ENCODE measurements at regions not wholly inside any gene's neighbourhood (a gene's known extent, or its start where the extent isn't known, plus 50 kb on each side); places are given as distances from the start of the nearest gene placed in this dataset.
A peak's percentile ranks its signal among the peaks of the same experiment; 100 is the strongest.

- no peak for DNase-seq
These were observed 630.0 kb upstream of the RGS18 start for GRCh38 chr1:191528275-191528674.

- DNase-seq: no peak
These were observed 627.3 kb upstream of the RGS18 start for GRCh38 chr1:191530928-191531327.

DNA sequence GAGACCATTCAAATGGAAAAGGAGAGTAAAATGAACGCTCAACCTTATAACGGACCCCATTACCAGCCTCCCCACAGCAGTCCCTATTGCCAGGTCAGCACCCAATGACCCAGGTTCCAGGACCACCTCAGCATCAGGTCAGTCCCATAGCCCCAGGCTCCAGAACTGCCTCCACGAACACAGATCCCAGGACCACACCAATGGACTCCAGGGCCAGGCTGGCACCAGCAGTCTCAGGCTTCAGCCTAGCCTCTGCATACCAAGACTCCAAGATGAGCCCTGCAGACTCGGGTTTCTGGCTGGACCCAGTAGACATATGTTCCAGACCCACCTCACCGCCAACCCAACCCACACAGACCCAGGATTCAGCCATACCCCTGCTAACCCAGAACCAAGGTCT is 625.0 kb upstream of the RGS18 start:
- DNase-seq: no peak

- no peak for DNase-seq
These were observed 621.4 kb upstream of the RGS18 start for GRCh38 chr1:191536791-191537429.

GRCh38 chr1:191541758-191542157 is 616.5 kb upstream of the RGS18 start:
- DNase-seq: no peak

DNA sequence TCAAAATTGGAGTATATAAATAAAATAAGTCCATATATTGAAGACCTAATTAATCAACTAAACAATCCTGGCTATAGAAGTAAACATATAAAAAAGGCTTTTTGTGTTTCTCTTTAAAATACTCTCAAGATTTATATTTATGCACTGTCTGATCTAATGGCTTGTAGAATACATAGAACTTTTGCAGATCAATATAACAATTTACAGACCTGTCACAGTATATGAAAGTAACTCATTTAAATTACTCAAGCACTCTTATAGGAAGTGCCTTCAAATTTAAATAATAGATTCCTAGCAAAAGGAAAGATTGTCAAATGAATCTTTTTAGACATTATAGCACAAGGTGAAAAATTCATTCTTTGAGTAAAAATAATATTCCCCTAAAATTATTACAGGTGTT is 615.8 kb upstream of the RGS18 start:
- no peak for DNase-seq

DNA sequence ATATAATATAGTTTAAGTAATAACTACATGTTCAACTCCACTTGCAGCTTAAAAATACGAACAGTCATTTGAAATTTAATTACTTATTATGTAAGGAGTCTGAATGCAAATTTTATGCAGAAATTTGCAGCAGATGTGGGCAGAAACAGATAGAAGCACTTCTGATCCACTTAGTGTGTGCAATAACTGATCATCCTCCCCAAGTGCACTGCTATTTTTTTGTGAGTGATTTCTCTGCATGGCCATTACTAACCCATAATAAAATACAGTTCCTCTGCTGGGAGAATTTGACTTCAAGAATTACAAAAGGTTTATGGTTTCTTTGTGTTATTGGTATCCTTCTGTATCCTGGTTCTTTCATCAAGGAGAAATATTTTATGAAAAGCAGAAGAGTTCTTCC is 611.5 kb upstream of the RGS18 start:
- DNase-seq: no peak

GRCh38 chr1:191551019-191551418 is 607.2 kb upstream of the RGS18 start:
- no peak for DNase-seq

DNA sequence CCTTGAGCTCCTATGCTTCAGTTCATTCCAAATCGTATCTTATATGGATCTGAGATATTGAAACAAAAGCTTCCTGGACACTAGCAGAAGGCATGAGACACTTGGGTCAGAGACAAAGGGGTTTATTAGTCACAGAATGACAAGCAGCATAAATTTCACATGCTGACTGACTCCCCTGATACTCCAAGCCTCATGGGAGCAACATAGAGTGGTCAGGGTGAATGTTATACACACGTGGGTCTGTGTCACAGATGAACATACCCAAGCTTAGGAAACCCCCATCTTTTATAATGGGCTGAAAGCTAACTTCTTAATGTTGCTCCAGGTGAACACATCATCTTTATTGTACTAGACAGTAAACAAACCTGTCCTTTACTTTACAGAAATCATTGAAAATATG is 599.9 kb upstream of the RGS18 start:
- no peak for DNase-seq

DNA sequence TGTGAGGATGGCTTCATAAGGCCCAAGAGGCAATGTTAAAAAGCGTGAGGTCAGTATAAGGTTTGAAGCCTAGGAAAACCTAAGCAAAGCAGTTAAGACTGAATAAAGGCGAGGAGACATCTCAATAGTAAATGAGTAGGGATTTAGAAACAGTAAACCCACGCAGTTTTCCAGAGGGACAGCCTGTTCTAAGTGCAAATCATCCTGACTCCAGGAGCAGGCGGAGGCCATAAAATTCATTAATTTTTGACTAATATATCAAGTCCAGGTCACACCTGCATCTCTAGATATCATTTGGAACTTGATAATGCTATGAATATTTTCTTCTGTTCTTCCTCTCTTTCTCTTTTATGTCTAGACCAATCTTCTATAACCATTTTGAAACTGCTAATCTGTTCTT is 597.0 kb upstream of the RGS18 start:
- no peak for DNase-seq

- DNase-seq: no peak
These were observed 594.0 kb upstream of the RGS18 start for GRCh38 chr1:191564275-191564674.

DNA sequence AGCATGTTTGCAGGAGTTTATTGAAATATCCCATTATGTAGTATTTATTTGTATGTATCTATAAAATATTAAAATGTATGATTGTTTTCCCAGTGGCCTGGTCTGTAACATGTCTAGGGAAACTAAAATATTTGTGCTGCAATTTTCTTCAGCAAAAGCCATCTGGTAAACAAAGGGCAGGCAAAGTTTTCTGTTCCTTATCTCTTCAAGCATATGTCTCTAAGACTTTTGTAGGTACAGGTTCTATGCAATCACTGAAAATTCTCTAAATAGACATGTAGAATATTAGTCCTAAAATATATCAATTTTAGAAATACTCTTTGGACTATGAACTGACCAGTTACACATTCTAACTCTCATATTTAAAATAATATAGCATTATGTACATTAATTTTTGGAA is 585.8 kb upstream of the RGS18 start:
- no peak for DNase-seq

- DNase-seq: no peak
These were observed 583.1 kb upstream of the RGS18 start for GRCh38 chr1:191575180-191575579.

DNA sequence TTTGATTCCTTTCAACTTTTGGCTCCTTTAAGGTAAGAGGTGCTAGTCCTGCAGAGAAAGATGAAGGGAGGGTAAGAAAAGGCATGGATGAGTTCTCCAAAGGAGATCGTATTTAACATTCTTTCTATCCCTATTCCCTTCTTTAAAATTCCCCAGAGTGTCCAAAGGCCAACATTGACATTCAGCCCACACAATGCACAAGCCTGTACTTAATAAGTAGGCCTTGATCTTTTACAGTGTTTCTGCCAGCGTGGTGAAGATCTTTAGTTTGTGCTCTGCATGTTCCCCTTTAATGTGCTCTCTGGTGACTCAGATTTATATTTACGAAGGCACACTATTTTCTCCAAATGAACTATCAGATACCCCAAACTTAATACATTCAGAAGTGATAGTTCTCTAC is 582.5 kb upstream of the RGS18 start:
- DNase-seq: no peak

GRCh38 chr1:191577213-191577612 is 581.0 kb upstream of the RGS18 start:
- DNase-seq: no peak

DNA sequence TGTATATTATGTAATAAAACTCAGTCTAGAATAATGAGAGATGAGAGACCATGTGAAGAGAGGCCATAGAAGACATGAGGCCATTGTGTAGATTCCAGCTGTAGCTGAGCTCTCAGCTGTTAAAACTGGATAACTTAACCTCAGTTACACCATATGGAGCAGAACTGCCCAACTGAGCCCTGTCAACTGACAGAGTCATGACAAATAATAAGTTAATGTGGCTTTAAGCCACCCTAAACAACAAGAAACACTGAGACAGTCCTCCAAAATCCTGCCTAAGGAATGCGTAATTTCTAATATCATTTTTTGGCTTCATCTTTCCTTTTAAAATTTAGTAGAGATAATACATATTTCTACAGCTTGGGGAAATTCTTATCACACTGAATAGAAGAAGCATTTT is 580.0 kb upstream of the RGS18 start:
- DNase-seq: no peak

GRCh38 chr1:191579019-191579418 is 579.2 kb upstream of the RGS18 start:
- no peak for DNase-seq

GRCh38 chr1:191582169-191582568 is 576.1 kb upstream of the RGS18 start:
- DNase-seq: no peak

- DNase-seq: no peak
These were observed 573.2 kb upstream of the RGS18 start for GRCh38 chr1:191585095-191585494.

- DNase-seq: no peak
These were observed 569.4 kb upstream of the RGS18 start for GRCh38 chr1:191588905-191589304.

GRCh38 chr1:191589536-191589935 is 568.7 kb upstream of the RGS18 start:
- no peak for DNase-seq

DNA sequence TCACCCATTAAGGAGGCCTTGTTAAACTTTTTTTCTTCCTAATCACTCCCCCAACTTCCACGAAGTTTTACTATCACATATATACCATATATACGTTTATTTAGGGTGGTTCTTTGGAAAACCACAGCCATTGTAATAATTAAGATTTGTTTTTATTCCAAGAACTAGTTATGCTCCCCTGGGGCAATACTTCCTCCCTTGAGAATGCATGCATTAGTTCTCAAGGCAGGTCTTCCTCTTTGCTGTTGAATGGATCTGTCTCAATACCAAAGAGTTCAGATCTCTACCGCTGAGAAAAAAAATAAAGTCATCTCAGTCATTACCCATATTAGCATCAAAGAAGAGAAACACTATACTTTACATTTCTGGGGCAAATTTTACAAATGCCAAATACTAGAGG is 567.7 kb upstream of the RGS18 start:
- no peak for DNase-seq

GRCh38 chr1:191592039-191592438 is 566.2 kb upstream of the RGS18 start:
- no peak for DNase-seq

DNA sequence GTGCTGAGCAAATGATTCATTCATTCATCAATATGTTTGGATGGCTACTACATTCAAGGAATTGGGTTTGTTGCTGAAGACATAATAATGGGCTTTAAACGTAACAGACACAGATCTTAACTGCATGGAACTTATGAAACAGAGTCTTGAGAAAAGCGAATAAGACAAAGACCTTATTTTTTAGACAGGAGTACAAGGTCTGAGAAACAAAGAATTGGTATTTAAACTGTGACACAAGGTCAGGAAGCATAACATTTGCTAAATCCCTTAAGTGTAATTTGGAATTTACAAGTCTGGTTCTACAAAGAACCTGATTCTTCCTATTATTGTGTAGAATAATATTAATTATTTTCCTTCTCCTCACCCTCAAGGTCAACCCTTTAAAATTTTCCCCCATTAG is 565.4 kb upstream of the RGS18 start:
- no peak for DNase-seq

- no peak for DNase-seq
These were observed 563.1 kb upstream of the RGS18 start for GRCh38 chr1:191595170-191595569.

DNA sequence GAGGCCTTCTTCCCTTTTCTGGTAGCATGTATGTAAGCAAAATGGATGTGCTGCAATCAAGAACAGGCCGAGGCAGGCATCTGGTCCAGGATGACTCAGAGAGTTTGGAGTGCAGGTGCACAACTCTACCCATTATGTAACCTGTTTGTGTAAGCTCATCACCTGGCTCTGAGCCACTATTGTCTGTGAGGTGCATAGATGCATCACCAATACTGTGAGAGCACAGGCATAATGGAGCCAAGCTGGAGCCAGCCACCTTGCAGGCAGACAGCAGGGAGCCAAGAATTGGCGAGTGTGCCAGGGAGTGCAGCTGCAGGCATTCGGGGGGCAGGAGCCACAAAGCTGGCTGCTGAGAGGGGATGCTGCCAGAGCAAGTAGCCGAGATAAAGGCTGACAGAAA is 549.9 kb upstream of the RGS18 start:
- peak; percentile 41 for DNase-seq

Measured in NCI-H1092 (cell line).